ENCODE measurements at regions not wholly inside any gene's neighbourhood (a gene's known extent, or its start where the extent isn't known, plus 50 kb on each side); places are given as distances from the start of the nearest gene placed in this dataset.

- CTCF ChIA-PET: no interaction called here
- no peak for TF ChIP-seq CTCF (IDR thresholded peaks at IDR 0.05; ENCODE audit: insufficient read depth, low read length, missing control alignments)
- no peak for DNase-seq (ENCODE audit: low read depth, low spot score)
- POLR2A ChIA-PET: no interaction called here
- no peak overlapping the region for H3K4me3 ChIP-seq (ENCODE audit: low read depth, low read length)
Measured at GRCh38 chr2:192578780-192579179, 384.0 kb upstream of the TMEFF2 start.

- DNase-seq (ENCODE audit: low read depth, low spot score): no peak
- ChIA-PET CTCF (no interaction called here), POLR2A (no interaction called here)
- no peak overlapping the region for H3K4me3 ChIP-seq (ENCODE audit: low read depth, low read length)
- TF ChIP-seq CTCF (IDR thresholded peaks at IDR 0.05; ENCODE audit: insufficient read depth, low read length, missing control alignments): no peak
Measured at GRCh38 chr2:192577706-192578105, 383.0 kb upstream of the TMEFF2 start.

- no peak for DNase-seq (ENCODE audit: low read depth, low spot score)
- no peak for TF ChIP-seq CTCF (IDR thresholded peaks at IDR 0.05; ENCODE audit: insufficient read depth, low read length, missing control alignments)
- ChIA-PET POLR2A (no interaction called here), CTCF (no interaction called here)
- H3K4me3 ChIP-seq (ENCODE audit: low read depth, low read length): no peak overlapping the region
Measured at GRCh38 chr2:192574552-192574951, 379.8 kb upstream of the TMEFF2 start.

GRCh38 chr2:192571636-192572035 lies 376.9 kb upstream of the TMEFF2 start:
- no peak for TF ChIP-seq CTCF (IDR thresholded peaks at IDR 0.05; ENCODE audit: insufficient read depth, low read length, missing control alignments)
- no peak for DNase-seq (ENCODE audit: low read depth, low spot score)
- ChIA-PET POLR2A (no interaction called here), CTCF (no interaction called here)
- no peak overlapping the region for H3K4me3 ChIP-seq (ENCODE audit: low read depth, low read length)

GRCh38 chr2:192570788-192571187 lies 376.1 kb upstream of the TMEFF2 start:
- POLR2A ChIA-PET: no interaction called here
- CTCF ChIA-PET: no interaction called here
- DNase-seq (ENCODE audit: low read depth, low spot score): no peak
- H3K4me3 ChIP-seq (ENCODE audit: low read depth, low read length): no peak overlapping the region
- TF ChIP-seq CTCF (IDR thresholded peaks at IDR 0.05; ENCODE audit: insufficient read depth, low read length, missing control alignments): no peak

GRCh38 chr2:192566863-192567262 lies 372.1 kb upstream of the TMEFF2 start:
- no peak overlapping the region for H3K4me3 ChIP-seq (ENCODE audit: low read depth, low read length)
- TF ChIP-seq CTCF (IDR thresholded peaks at IDR 0.05; ENCODE audit: insufficient read depth, low read length, missing control alignments): no peak
- POLR2A ChIA-PET: no interaction called here
- DNase-seq (ENCODE audit: low read depth, low spot score): no peak
- CTCF ChIA-PET: no interaction called here

All from AG04449 (cell line).